Left lobe of liver (tissue), 2 donors: ENCODE measurements at regions not wholly inside any gene's neighbourhood (a gene's known extent, or its start where the extent isn't known, plus 50 kb on each side); places are given as distances from the start of the nearest gene placed in this dataset.

Experiments used
- ATAC-seq: fragments of 200-7000 bp; cut with Tn5 transposase; one replicate; pipeline ENCODE4 v1.9.1; 2020; ENCODE audit warnings: mild to moderate bottlenecking, moderate library complexity
- DNase-seq: peaks from one replicate; pipeline ENCODE4 v3.0.0-alpha.2; 2020; ENCODE audit warnings: low spot score
- donor health status: DM: no; HTN: no; CAD: no; lungs with moderate emphysema.
- donor health status: DM: no; HTN: yes; CAD: no.

- DNase-seq (no peak), ATAC-seq (no peak)
Observed at GRCh38 chr6:134381959-134382358, 64.0 kb upstream of the SGK1 start.

GRCh38 chr6:134379599-134379998 lies 61.7 kb upstream of the SGK1 start:
- DNase-seq = no peak
- ATAC-seq = peak; percentile 17

- ATAC-seq (no peak), DNase-seq (no peak)
Observed at GRCh38 chr6:134379076-134379475, 61.2 kb upstream of the SGK1 start.

GRCh38 chr6:134378426-134378825 lies 60.5 kb upstream of the SGK1 start:
- ATAC-seq (no peak), DNase-seq (no peak)

GRCh38 chr6:134376785-134377184 lies 58.9 kb upstream of the SGK1 start:
- ATAC-seq = no peak
- DNase-seq = no peak

- DNase-seq (no peak), ATAC-seq (peak; percentile 30)
Observed at GRCh38 chr6:134375220-134375580, 57.3 kb upstream of the SGK1 start.

GRCh38 chr6:134374491-134375219 lies 56.7 kb upstream of the SGK1 start:
- no peak for ATAC-seq
- no peak for DNase-seq

GRCh38 chr6:134373993-134374392 lies 56.1 kb upstream of the SGK1 start:
- DNase-seq = no peak
- ATAC-seq = no peak

GRCh38 chr6:134373282-134373922 lies 55.5 kb upstream of the SGK1 start:
- peak; percentile 17 for ATAC-seq

GRCh38 chr6:134372603-134373281 lies 54.8 kb upstream of the SGK1 start:
- ATAC-seq (peak; percentile 65), DNase-seq (peak; percentile 62)

More at GRCh38 chr6:134373282-134373922, 55.5 kb upstream of the SGK1 start:
- DNase-seq = no peak

- ATAC-seq (peak; percentile 95), DNase-seq (peak; percentile 74)
Observed at GRCh38 chr6:134368670-134369069, 50.8 kb upstream of the SGK1 start.
